ENCODE measurements at regions not wholly inside any gene's neighbourhood (a gene's known extent, or its start where the extent isn't known, plus 50 kb on each side); places are given as distances from the start of the nearest gene placed in this dataset.

GRCh38 chr13:73576291-73576690 is 517.5 kb downstream of the KLF5 start:
- DNase-seq (ENCODE audit: extremely low spot score) = no peak
- H3K36me3 ChIP-seq = no peaks in the 10 kb centered on the region
- H3K27ac ChIP-seq (replicated peaks in 1 of 4) = no peak overlapping the region
- intact Hi-C loops (cut with DNase I) = no loop called here
- no peaks in the 10 kb centered on the region for H3K4me1 ChIP-seq
- WGBS = 77% methylated on average over 4 of the region's 4 CpGs
- H3K9me3 ChIP-seq = no peaks in the 10 kb centered on the region
- TF ChIP-seq POLR2A (IDR thresholded peaks at IDR 0.05; ENCODE audit: low read depth) (no peak), POLR2AphosphoS5 (IDR thresholded peaks at IDR 0.05) (no peak), CTCF (IDR thresholded peaks at IDR 0.05) (no peak), EP300 (IDR thresholded peaks at IDR 0.05) (no peak)
- H3K4me3 ChIP-seq = no peak overlapping the region
- H3K27me3 ChIP-seq = no peaks in the 10 kb centered on the region

GRCh38 chr13:73572824-73573223 is 514.0 kb downstream of the KLF5 start:
- no peaks in the 10 kb centered on the region for H3K27me3 ChIP-seq
- TF ChIP-seq POLR2AphosphoS5 (IDR thresholded peaks at IDR 0.05) (no peak), EP300 (IDR thresholded peaks at IDR 0.05) (no peak), POLR2A (IDR thresholded peaks at IDR 0.05; ENCODE audit: low read depth) (no peak), CTCF (IDR thresholded peaks at IDR 0.05) (no peak)
- no peaks in the 10 kb centered on the region for H3K9me3 ChIP-seq
- intact Hi-C loops (cut with DNase I) = no loop called here
- WGBS = 60% methylated on average over 3 of the region's 3 CpGs
- no peak overlapping the region for H3K4me3 ChIP-seq
- DNase-seq (ENCODE audit: extremely low spot score) = no peak
- no peak overlapping the region for H3K27ac ChIP-seq (replicated peaks in 1 of 4)
- H3K36me3 ChIP-seq = no peaks in the 10 kb centered on the region
- H3K4me1 ChIP-seq = no peaks in the 10 kb centered on the region

GRCh38 chr13:73571376-73571775 is 512.6 kb downstream of the KLF5 start:
- Histone ChIP-seq H3K9me3 (no peaks in the 10 kb centered on the region), H3K27ac (replicated peaks in 1 of 4) (no peak overlapping the region), H3K27me3 (no peaks in the 10 kb centered on the region), H3K4me1 (no peaks in the 10 kb centered on the region), H3K36me3 (no peaks in the 10 kb centered on the region), H3K4me3 (no peak overlapping the region)
- 69% methylated on average over 1 of the region's 1 CpG for WGBS
- no peak for DNase-seq (ENCODE audit: extremely low spot score)
- no peak for TF ChIP-seq CTCF (IDR thresholded peaks at IDR 0.05)
- TF ChIP-seq EP300 (IDR thresholded peaks at IDR 0.05) = no peak
- TF ChIP-seq POLR2A (IDR thresholded peaks at IDR 0.05; ENCODE audit: low read depth) = no peak
- no peak for TF ChIP-seq POLR2AphosphoS5 (IDR thresholded peaks at IDR 0.05)
- intact Hi-C loops (cut with DNase I) = no loop called here

GRCh38 chr13:73556902-73557301 is 498.1 kb downstream of the KLF5 start:
- Histone ChIP-seq H3K27me3 (no peaks in the 10 kb centered on the region), H3K9me3 (peaks cover 0 to 5% (median 0%) of the 10 kb centered on the region in 4 donors), H3K4me1 (no peaks in the 10 kb centered on the region), H3K4me3 (no peak overlapping the region), H3K36me3 (no peaks in the 10 kb centered on the region), H3K27ac (replicated peaks in 1 of 4) (no peak overlapping the region)
- intact Hi-C loops (cut with DNase I) = no loop called here
- no peak for DNase-seq (ENCODE audit: extremely low spot score)
- WGBS = 46% methylated on average over 4 of the region's 4 CpGs
- TF ChIP-seq POLR2A (IDR thresholded peaks at IDR 0.05; ENCODE audit: low read depth) = no peak
- no peak for TF ChIP-seq EP300 (IDR thresholded peaks at IDR 0.05)
- TF ChIP-seq POLR2AphosphoS5 (IDR thresholded peaks at IDR 0.05) = no peak
- TF ChIP-seq CTCF (IDR thresholded peaks at IDR 0.05) = no peak

GRCh38 chr13:73556128-73556527 is 497.3 kb downstream of the KLF5 start:
- H3K4me3 ChIP-seq = no peak overlapping the region
- intact Hi-C loops (cut with DNase I) = no loop called here
- WGBS = 59% methylated on average over 2 of the region's 2 CpGs
- no peaks in the 10 kb centered on the region for H3K36me3 ChIP-seq
- H3K4me1 ChIP-seq = no peaks in the 10 kb centered on the region
- DNase-seq (ENCODE audit: extremely low spot score) = no peak
- H3K27ac ChIP-seq (replicated peaks in 1 of 4) = no peak overlapping the region
- H3K9me3 ChIP-seq = peaks cover 0 to 5% (median 0%) of the 10 kb centered on the region in 4 donors
- TF ChIP-seq POLR2A (IDR thresholded peaks at IDR 0.05; ENCODE audit: low read depth) = no peak
- TF ChIP-seq POLR2AphosphoS5 (IDR thresholded peaks at IDR 0.05) = no peak
- TF ChIP-seq EP300 (IDR thresholded peaks at IDR 0.05) = no peak
- TF ChIP-seq CTCF (IDR thresholded peaks at IDR 0.05) = no peak
- no peaks in the 10 kb centered on the region for H3K27me3 ChIP-seq

Measured in esophagus muscularis mucosa (tissue), 4 donors.